IPS DF 4.7 (cell line): ENCODE measurements at regions not wholly inside any gene's neighbourhood (a gene's known extent, or its start where the extent isn't known, plus 50 kb on each side); places are given as distances from the start of the nearest gene placed in this dataset.
A peak's percentile ranks its signal among the peaks of the same experiment; 100 is the strongest.

ENCODE experiments used
- DNase-seq: peaks from one replicate; pipeline ENCODE4 v3.0.0-alpha.2; 2013; ENCODE audit warnings: low spot score; ENCODE audit errors: extremely low read depth

DNA sequence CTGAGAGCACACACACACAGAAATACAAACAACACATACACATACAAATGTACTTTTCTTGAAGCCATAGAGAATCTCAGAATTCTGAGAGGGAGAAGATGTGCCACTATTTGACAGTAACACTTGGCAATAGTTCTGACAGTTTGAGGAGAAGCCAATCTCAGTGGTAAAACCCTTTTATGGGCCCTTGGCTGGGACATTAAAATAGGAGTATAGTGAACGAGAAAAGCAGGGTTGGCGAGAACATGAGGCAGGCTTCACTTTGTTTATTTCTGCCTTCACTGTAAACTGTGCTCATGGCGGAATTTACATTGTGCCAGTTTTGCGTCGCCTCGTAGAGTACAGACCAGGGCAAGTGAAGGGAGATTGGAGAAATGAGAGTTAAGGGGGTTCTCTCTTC is 449.4 kb upstream of the POU3F3 start:
- no peak for DNase-seq

- no peak for DNase-seq
Observed at GRCh38 chr2:104405623-104406022, 448.3 kb upstream of the POU3F3 start.

- no peak for DNase-seq
Observed at GRCh38 chr2:104406261-104406726, 447.6 kb upstream of the POU3F3 start.

DNA sequence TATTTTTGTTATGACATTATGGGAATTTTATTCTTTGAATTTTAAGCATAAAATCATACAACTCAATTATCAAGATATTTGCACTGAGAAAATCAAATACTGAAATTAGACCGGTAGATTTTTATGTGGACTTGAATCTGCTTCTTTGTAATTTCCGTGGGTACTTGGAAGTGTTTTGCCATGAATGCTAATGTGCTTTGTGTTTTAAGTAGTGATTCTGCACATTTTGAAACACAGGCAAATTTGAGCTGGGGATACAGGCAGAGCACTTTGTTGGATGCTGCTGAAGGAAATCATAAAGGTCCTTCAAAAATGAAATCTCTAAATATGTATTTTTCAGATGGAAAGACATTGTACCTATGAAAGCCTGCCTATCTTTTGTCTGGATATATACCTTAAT is 446.3 kb upstream of the POU3F3 start:
- DNase-seq: no peak

- no peak for DNase-seq
Observed at GRCh38 chr2:104408266-104408665, 445.6 kb upstream of the POU3F3 start.

DNA sequence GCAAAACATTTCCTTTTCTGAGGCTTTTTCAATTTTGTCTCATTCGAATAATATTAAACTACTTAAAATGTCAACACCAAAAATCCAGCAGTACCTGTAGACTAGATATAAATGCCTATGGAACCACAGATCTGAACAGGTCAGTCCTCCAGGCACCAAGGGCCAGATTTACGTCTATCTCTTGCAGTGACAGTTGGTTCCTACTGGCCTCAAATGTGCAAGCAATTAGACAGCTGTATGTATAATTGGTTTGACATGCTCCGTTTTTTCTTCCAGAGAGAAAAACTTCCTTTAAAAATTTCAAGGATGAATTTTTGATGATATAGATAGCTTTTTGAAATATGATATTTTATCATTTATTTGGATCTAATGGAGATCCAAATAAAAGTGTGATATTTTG is 443.8 kb upstream of the POU3F3 start:
- DNase-seq: no peak

- DNase-seq: no peak
Observed at GRCh38 chr2:104412384-104412783, 441.5 kb upstream of the POU3F3 start.

DNA sequence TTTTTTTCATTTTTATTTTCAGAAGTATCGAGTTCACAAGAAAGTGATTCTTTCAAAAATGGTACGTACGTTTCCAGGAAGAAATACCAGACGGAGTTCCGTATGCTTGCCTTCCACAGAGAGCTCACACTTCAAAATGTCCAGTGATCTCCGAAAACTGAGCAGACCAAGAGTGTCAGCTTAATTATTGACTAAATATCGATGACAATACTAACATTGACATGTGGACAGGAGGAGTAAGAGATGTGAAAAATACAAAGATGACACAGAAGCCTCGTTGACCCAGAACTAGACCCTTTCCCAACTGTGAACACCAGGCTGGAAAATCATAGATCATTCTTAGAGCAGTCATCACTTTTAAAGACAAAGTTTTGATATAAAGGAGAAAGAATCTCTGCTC is 440.0 kb upstream of the POU3F3 start:
- DNase-seq: no peak

- DNase-seq: no peak
Observed at GRCh38 chr2:104415284-104415683, 438.6 kb upstream of the POU3F3 start.

GRCh38 chr2:104416339-104417000 is 437.4 kb upstream of the POU3F3 start:
- no peak for DNase-seq

- no peak for DNase-seq
Observed at GRCh38 chr2:104420420-104420819, 433.5 kb upstream of the POU3F3 start.

DNA sequence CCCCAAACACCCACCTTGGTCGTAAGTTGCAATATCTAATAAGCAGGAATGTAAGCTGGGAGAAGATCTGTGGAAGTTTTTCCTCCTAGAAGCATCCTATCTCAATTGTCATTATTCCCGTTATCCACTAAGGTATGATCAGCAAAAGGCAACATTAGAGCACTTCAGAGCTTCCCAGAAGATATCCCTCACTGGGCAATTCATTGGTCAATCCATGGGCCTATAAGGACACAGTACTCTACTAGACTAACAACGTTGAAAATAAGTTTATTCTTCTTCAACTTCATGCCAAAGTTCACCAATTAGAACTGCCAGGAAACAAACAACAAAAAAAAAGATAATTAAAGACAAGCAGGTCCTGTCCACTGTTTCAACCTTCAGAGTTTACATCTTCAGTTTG is 433.0 kb upstream of the POU3F3 start:
- DNase-seq: no peak

GRCh38 chr2:104425850-104426595 is 427.9 kb upstream of the POU3F3 start:
- DNase-seq: no peak

- no peak for DNase-seq
Observed at GRCh38 chr2:104428155-104428554, 425.8 kb upstream of the POU3F3 start.

DNA sequence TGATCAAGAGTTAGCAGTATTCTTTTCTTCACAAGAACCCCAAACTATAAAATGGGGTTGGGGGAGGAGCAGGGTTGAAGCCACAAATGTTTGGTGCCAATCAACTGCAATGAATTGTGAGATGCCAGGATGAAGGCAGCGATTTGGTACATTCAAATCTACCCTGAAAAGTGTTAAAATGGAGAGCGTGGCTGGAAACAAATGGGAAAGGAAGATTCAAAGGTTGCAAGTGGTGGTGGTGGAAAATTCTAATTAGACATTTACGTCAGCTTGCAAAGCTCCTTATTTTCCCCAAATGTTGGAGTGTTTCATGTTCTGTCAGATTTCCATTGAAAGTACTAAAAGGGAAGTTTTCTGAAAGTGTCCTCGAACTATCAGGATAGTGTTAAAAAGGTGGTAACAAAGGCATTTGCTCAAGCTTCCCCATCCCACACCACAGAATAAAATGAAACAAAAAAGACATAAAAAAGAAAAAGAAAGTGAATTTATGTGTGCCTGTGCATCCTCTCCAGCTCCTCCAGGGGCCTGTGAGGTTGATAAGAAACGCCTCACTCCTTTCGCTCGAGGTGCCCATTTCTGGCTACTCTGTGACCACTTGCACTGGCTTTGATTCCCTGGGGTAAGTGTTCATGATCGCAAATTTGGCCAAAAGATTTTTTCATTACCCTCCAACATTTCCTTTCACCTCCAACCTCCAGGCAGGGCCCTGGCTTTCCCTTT is 424.1 kb upstream of the POU3F3 start:
- DNase-seq: no peak

- no peak for DNase-seq
Observed at GRCh38 chr2:104430359-104430740, 423.6 kb upstream of the POU3F3 start.

- no peak for DNase-seq
Observed at GRCh38 chr2:104430852-104431251, 423.1 kb upstream of the POU3F3 start.

DNA sequence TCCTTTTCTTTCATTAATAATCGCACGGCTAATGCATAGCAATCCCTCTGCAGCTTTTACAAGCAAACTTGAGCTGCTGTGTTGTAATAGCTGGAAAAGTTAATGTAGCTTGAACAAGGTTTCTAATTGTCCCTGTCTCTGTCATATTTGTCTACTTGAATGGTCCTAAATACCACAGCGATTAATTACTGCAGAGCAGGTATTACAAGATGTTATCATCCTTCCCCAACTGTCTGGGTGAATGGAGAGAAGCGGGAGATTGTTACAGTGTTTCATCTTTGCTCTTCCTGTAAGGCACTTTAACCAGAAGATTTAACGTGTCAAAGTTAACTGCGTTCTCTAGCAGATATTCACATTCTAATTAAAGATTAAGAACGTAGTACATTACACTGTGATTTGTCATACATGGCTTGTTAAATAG is 422.2 kb upstream of the POU3F3 start:
- DNase-seq: no peak

- no peak for DNase-seq
Observed at GRCh38 chr2:104432401-104432800, 421.5 kb upstream of the POU3F3 start.

- no peak for DNase-seq
Observed at GRCh38 chr2:104432991-104433390, 420.9 kb upstream of the POU3F3 start.

GRCh38 chr2:104433657-104434056 is 420.3 kb upstream of the POU3F3 start:
- DNase-seq: no peak

DNA sequence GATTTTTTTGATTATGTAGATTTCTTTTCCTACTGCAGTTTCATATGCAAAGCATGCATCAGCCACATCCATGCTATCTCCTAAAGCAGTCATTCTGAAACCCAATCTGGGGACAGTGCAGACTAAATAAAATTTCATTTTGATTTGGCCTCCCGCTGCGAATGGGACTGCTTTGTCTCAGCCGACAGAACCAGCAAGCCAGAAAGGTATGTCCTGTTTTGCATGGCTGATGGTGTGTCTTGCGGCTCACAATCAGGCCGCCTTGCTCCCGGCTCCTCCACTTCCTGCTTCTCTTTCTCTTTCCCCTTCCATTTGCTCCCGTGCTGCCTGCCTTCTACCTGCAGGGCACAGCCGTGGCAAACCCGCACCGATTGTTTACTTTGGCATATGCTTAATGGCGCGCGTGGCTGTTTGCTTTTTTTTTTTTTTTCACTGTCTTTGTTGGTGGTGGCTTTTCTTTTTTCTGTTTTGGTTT is 419.6 kb upstream of the POU3F3 start:
- DNase-seq: peak; percentile 49
